ENCODE measurements at regions not wholly inside any gene's neighbourhood (a gene's known extent, or its start where the extent isn't known, plus 50 kb on each side); places are given as distances from the start of the nearest gene placed in this dataset.
"Not testable (repeated sequence)": the region's sequence is repeated elsewhere in the genome, so short reads cannot be mapped to it uniquely, and the experiment has no call there.

- not testable (repeated sequence) for H3K36me3 ChIP-seq (ENCODE audit: control insufficient read depth, insufficient read depth, low read length); H3K4me2 ChIP-seq (ENCODE audit: extremely low read depth, insufficient read depth, low read length); H3K4me3 ChIP-seq (replicated peaks in 1 of 4; ENCODE audit: control extremely low read depth in 1 of 4, insufficient read depth in 1 of 4, low read depth in 3 of 4, low read length in 4 of 4); H3K9me3 ChIP-seq (ENCODE audit: control insufficient read depth, insufficient read depth, low read depth, low read length); H4K20me1 ChIP-seq (ENCODE audit: control insufficient read depth, extremely low read depth, insufficient read depth, low read length); H2AFZ ChIP-seq (ENCODE audit: low read length); DNase-seq (ENCODE audit: low read depth in 2 of 2); H3K27ac ChIP-seq (ENCODE audit: insufficient read depth, low read length); H3K79me2 ChIP-seq (ENCODE audit: control insufficient read depth, insufficient read depth, low read length); H3K9ac ChIP-seq (ENCODE audit: insufficient read depth, low read length); H3K27me3 ChIP-seq (ENCODE audit: control insufficient read depth, insufficient read depth, low read length); H3K4me1 ChIP-seq (ENCODE audit: control insufficient read depth, extremely low read depth, insufficient read depth, low read length)
These were observed 162.0 kb upstream of the FRG2C start for GRCh38 chr3:75502171-75502570.

GRCh38 chr3:75502769-75503756, 161.1 kb upstream of the FRG2C start:
- H3K9me3 ChIP-seq (ENCODE audit: control insufficient read depth, insufficient read depth, low read depth, low read length); H4K20me1 ChIP-seq (ENCODE audit: control insufficient read depth, extremely low read depth, insufficient read depth, low read length); H3K4me2 ChIP-seq (ENCODE audit: extremely low read depth, insufficient read depth, low read length); H3K36me3 ChIP-seq (ENCODE audit: control insufficient read depth, insufficient read depth, low read length); H3K27me3 ChIP-seq (ENCODE audit: control insufficient read depth, insufficient read depth, low read length); H2AFZ ChIP-seq (ENCODE audit: low read length); H3K79me2 ChIP-seq (ENCODE audit: control insufficient read depth, insufficient read depth, low read length); H3K4me1 ChIP-seq (ENCODE audit: control insufficient read depth, extremely low read depth, insufficient read depth, low read length); H3K9ac ChIP-seq (ENCODE audit: insufficient read depth, low read length); H3K27ac ChIP-seq (ENCODE audit: insufficient read depth, low read length): not testable (repeated sequence)
- DNase-seq (ENCODE audit: low read depth in 2 of 2), result peak; percentile 9 to 28
- peak overlapping the region in 2 of 4 experiments; percentile 27 to 35 for H3K4me3 ChIP-seq (replicated peaks in 1 of 4; ENCODE audit: control extremely low read depth in 1 of 4, insufficient read depth in 1 of 4, low read depth in 3 of 4, low read length in 4 of 4)
- TF ChIP-seq CTCF (conservative IDR thresholded peaks at IDR 0.05 in 1 of 2, IDR thresholded peaks at IDR 0.05 in 1 of 2; ENCODE audit: low read depth in 1 of 2, low read length in 2 of 2), result peak; percentile 14 to 22

- no peaks in the 10 kb centered on the region for H3K36me3 ChIP-seq (ENCODE audit: control insufficient read depth, insufficient read depth, low read length)
- no peak overlapping the region for H3K27ac ChIP-seq (ENCODE audit: insufficient read depth, low read length)
- no peak overlapping the region for H2AFZ ChIP-seq (ENCODE audit: low read length)
- no peaks in the 10 kb centered on the region for H3K79me2 ChIP-seq (ENCODE audit: control insufficient read depth, insufficient read depth, low read length)
- TF ChIP-seq CTCF (conservative IDR thresholded peaks at IDR 0.05 in 1 of 2, IDR thresholded peaks at IDR 0.05 in 1 of 2; ENCODE audit: low read depth in 1 of 2, low read length in 2 of 2), result no peak
- no peak for TF ChIP-seq EZH2 (IDR thresholded peaks at IDR 0.05; ENCODE audit: low read length, missing control alignments)
- DNase-seq (ENCODE audit: low read depth in 2 of 2), result no peak
- H3K27me3 ChIP-seq (ENCODE audit: control insufficient read depth, insufficient read depth, low read length), result no peaks in the 10 kb centered on the region
- H3K4me2 ChIP-seq (ENCODE audit: extremely low read depth, insufficient read depth, low read length), result no peak overlapping the region
- no peaks in the 10 kb centered on the region for H3K9me3 ChIP-seq (ENCODE audit: control insufficient read depth, insufficient read depth, low read depth, low read length)
- no peaks in the 10 kb centered on the region for H4K20me1 ChIP-seq (ENCODE audit: control insufficient read depth, extremely low read depth, insufficient read depth, low read length)
- H3K4me3 ChIP-seq (replicated peaks in 1 of 4; ENCODE audit: control extremely low read depth in 1 of 4, insufficient read depth in 1 of 4, low read depth in 3 of 4, low read length in 4 of 4), result no peak overlapping the region
- no peaks in the 10 kb centered on the region for H3K4me1 ChIP-seq (ENCODE audit: control insufficient read depth, extremely low read depth, insufficient read depth, low read length)
- no peak overlapping the region for H3K9ac ChIP-seq (ENCODE audit: insufficient read depth, low read length)
These were observed 157.5 kb upstream of the FRG2C start for GRCh38 chr3:75506603-75507002.

- not testable (repeated sequence) for H3K4me2 ChIP-seq (ENCODE audit: extremely low read depth, insufficient read depth, low read length); H3K27me3 ChIP-seq (ENCODE audit: control insufficient read depth, insufficient read depth, low read length); H3K9ac ChIP-seq (ENCODE audit: insufficient read depth, low read length); H3K4me1 ChIP-seq (ENCODE audit: control insufficient read depth, extremely low read depth, insufficient read depth, low read length); H3K79me2 ChIP-seq (ENCODE audit: control insufficient read depth, insufficient read depth, low read length); H3K36me3 ChIP-seq (ENCODE audit: control insufficient read depth, insufficient read depth, low read length); H3K27ac ChIP-seq (ENCODE audit: insufficient read depth, low read length); H3K4me3 ChIP-seq (replicated peaks in 1 of 4; ENCODE audit: control extremely low read depth in 1 of 4, insufficient read depth in 1 of 4, low read depth in 3 of 4, low read length in 4 of 4); DNase-seq (ENCODE audit: low read depth in 2 of 2); H4K20me1 ChIP-seq (ENCODE audit: control insufficient read depth, extremely low read depth, insufficient read depth, low read length); H2AFZ ChIP-seq (ENCODE audit: low read length); H3K9me3 ChIP-seq (ENCODE audit: control insufficient read depth, insufficient read depth, low read depth, low read length)
These were observed 156.2 kb upstream of the FRG2C start for GRCh38 chr3:75507956-75508355.

GRCh38 chr3:75527657-75528056, 136.5 kb upstream of the FRG2C start:
- not testable (repeated sequence) for H3K4me2 ChIP-seq (ENCODE audit: extremely low read depth, insufficient read depth, low read length); H3K4me3 ChIP-seq (replicated peaks in 1 of 4; ENCODE audit: control extremely low read depth in 1 of 4, insufficient read depth in 1 of 4, low read depth in 3 of 4, low read length in 4 of 4); H3K27me3 ChIP-seq (ENCODE audit: control insufficient read depth, insufficient read depth, low read length); DNase-seq (ENCODE audit: low read depth in 2 of 2); H2AFZ ChIP-seq (ENCODE audit: low read length); H4K20me1 ChIP-seq (ENCODE audit: control insufficient read depth, extremely low read depth, insufficient read depth, low read length); H3K36me3 ChIP-seq (ENCODE audit: control insufficient read depth, insufficient read depth, low read length); H3K79me2 ChIP-seq (ENCODE audit: control insufficient read depth, insufficient read depth, low read length); H3K27ac ChIP-seq (ENCODE audit: insufficient read depth, low read length); H3K4me1 ChIP-seq (ENCODE audit: control insufficient read depth, extremely low read depth, insufficient read depth, low read length); H3K9ac ChIP-seq (ENCODE audit: insufficient read depth, low read length); H3K9me3 ChIP-seq (ENCODE audit: control insufficient read depth, insufficient read depth, low read depth, low read length)

All from fibroblast of lung (primary cell).